Hematopoietic multipotent progenitor cell treated with erythropoietin and hydrocortisone succinate and interleukin-3 and kit ligand, for 6 days (in vitro differentiated cells): ENCODE measurements at regions not wholly inside any gene's neighbourhood (a gene's known extent, or its start where the extent isn't known, plus 50 kb on each side); places are given as distances from the start of the nearest gene placed in this dataset.

Experiments
- DNase-seq: peaks from one replicate; pipeline ENCODE4 v3.0.0-alpha.2; 2015

GRCh38 chr13:30359991-30360390 lies 52.6 kb upstream of the KATNAL1 start:
- DNase-seq = no peak

- no peak for DNase-seq
Measured at GRCh38 chr13:30360586-30360985, 53.2 kb upstream of the KATNAL1 start.

- DNase-seq = no peak
Measured at GRCh38 chr13:30362005-30362788, 54.8 kb upstream of the KATNAL1 start.

- DNase-seq = peak; percentile 24
Measured at GRCh38 chr13:30362869-30363268, 55.5 kb upstream of the KATNAL1 start.

GRCh38 chr13:30363725-30364124 lies 56.4 kb upstream of the KATNAL1 start:
- no peak for DNase-seq

GRCh38 chr13:30364133-30364532 lies 56.8 kb upstream of the KATNAL1 start:
- no peak for DNase-seq

- no peak for DNase-seq
Measured at GRCh38 chr13:30364876-30365275, 57.4 kb upstream of the UBE2L5 start.

GRCh38 chr13:30366088-30366487 lies 56.2 kb upstream of the UBE2L5 start:
- DNase-seq = peak; percentile 74

- DNase-seq = no peak
Measured at GRCh38 chr13:30367296-30367695, 55.0 kb upstream of the UBE2L5 start.

GRCh38 chr13:30370146-30370545 lies 52.1 kb upstream of the UBE2L5 start:
- no peak for DNase-seq

- DNase-seq = no peak
Measured at GRCh38 chr13:30370916-30371521, 51.3 kb upstream of the UBE2L5 start.

- DNase-seq = peak; percentile 75
Measured at GRCh38 chr13:30371649-30372265, 50.5 kb upstream of the UBE2L5 start.
